IMR-90 (cell line): ENCODE measurements at regions not wholly inside any gene's neighbourhood (a gene's known extent, or its start where the extent isn't known, plus 50 kb on each side); places are given as distances from the start of the nearest gene placed in this dataset.

Experiments
- BHLHE40 ChIP-seq: fragments of 150-350 bp; IDR thresholded peaks from 2 replicates; pipeline ENCODE4 v1.6.1; 2016; ENCODE audit warnings: mild to moderate bottlenecking, low read depth, low read length
- CEBPB ChIP-seq: IDR thresholded peaks from 2 replicates; pipeline ENCODE4 v1.6.1; 2012; ENCODE audit warnings: low read depth, low read length, improper control_type of control experiment
- CHD1 ChIP-seq: IDR thresholded peaks from 2 replicates; pipeline ENCODE4 v1.6.1; 2012; ENCODE audit warnings: low read depth, low read length, improper control_type of control experiment
- CTCF ChIP-seq: conservative IDR thresholded peaks from 2 replicates; pipeline ENCODE4 v1.5.1; 2012; ENCODE audit warnings: mild to moderate bottlenecking, low read depth, low read length, improper control_type of control experiment
- ELK1 ChIP-seq: fragments of 150-350 bp; IDR thresholded peaks from 2 replicates; pipeline ENCODE4 v1.6.1; 2016; ENCODE audit warnings: low read depth, mild to moderate bottlenecking, low read length, moderate library complexity, borderline replicate concordance
- MAFK ChIP-seq: IDR thresholded peaks from 2 replicates; pipeline ENCODE4 v1.6.1; 2012; ENCODE audit warnings: low read depth, low read length, improper control_type of control experiment
- MAZ ChIP-seq: IDR thresholded peaks from 2 replicates; pipeline ENCODE4 v1.6.1; 2012; ENCODE audit warnings: low read depth, mild to moderate bottlenecking, low read length, improper control_type of control experiment, moderate library complexity, borderline replicate concordance
- MXI1 ChIP-seq: IDR thresholded peaks from 2 replicates; pipeline ENCODE4 v1.6.1; 2012; ENCODE audit warnings: low read depth, mild to moderate bottlenecking, low read length, moderate library complexity, borderline replicate concordance
- NFE2L2 ChIP-seq: fragments of 150-350 bp; IDR thresholded peaks from 2 replicates; pipeline ENCODE4 v1.6.1; 2016; ENCODE audit warnings: low read depth, mild to moderate bottlenecking, low read length
- POLR2A ChIP-seq: IDR thresholded peaks from 2 replicates; pipeline ENCODE4 v1.6.1; 2012; ENCODE audit warnings: mild to moderate bottlenecking, low read depth, low read length
- RAD21 ChIP-seq: IDR thresholded peaks from 2 replicates; pipeline ENCODE4 v1.6.1; 2012; ENCODE audit warnings: low read length, improper control_type of control experiment
- RCOR1 ChIP-seq: IDR thresholded peaks from 2 replicates; pipeline ENCODE4 v1.6.1; 2012; ENCODE audit warnings: mild to moderate bottlenecking, low read length, improper control_type of control experiment; ENCODE audit not compliant: insufficient replicate concordance
- RFX5 ChIP-seq: IDR thresholded peaks from 2 replicates; pipeline ENCODE4 v1.8.0; 2012; ENCODE audit warnings: low read depth, mild to moderate bottlenecking, low read length, moderate library complexity
- SMC3 ChIP-seq: fragments of 150-350 bp; IDR thresholded peaks from 2 replicates; pipeline ENCODE4 v1.6.1; 2016; ENCODE audit warnings: low read depth, mild to moderate bottlenecking, antibody characterized with exemption, low read length, moderate library complexity

GRCh38 chr10:28837613-28838390, 160.5 kb downstream of the BAMBI start:
- TF ChIP-seq RCOR1 (no peak), CTCF (no peak), CEBPB (no peak), POLR2A (no peak), RAD21 (no peak), CHD1 (no peak), MAFK (no peak), BHLHE40 (no peak), NFE2L2 (no peak), SMC3 (no peak), RFX5 (no peak), MXI1 (no peak), MAZ (no peak), ELK1 (no peak)
